ENCODE measurements at regions not wholly inside any gene's neighbourhood (a gene's known extent, or its start where the extent isn't known, plus 50 kb on each side); places are given as distances from the start of the nearest gene placed in this dataset.

DNA sequence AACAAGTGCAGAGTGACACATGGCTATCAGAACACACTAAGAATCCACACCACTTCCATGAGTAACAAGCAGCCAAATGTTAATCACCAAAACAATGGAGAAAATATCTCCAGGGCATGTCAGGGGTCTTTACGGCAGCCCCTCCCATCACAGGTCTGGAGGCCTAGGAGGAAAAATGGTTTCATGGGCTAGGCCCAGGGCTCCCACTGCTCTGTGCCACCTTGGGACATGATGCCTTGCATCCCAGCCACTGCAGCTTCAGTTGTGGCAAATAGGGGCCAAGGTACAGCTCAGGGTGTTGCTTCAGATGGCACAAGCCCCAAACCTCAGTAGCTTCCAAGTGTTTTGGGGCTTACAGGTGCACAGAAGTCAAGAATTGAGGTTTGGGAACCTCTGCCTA lies 66.6 kb downstream of the NEURL3 start:
- H3K27ac ChIP-seq, result no peak overlapping the region
- no peaks in the 10 kb centered on the region for H3K4me1 ChIP-seq (replicated peaks)
- H3K27me3 ChIP-seq (replicated peaks), result 0 out of 2 replicates have a peak, but pooled peaks cover 5% of the 10 kb centered on the region
- no peak overlapping the region for H3K4me3 ChIP-seq
- no peaks in the 10 kb centered on the region for H3K9me3 ChIP-seq (replicated peaks)
- H3K36me3 ChIP-seq, result no peaks in the 10 kb centered on the region
- no peak for DNase-seq (ENCODE audit: low read depth in 1 of 2, low spot score in 2 of 2)

GRCh38 chr2:96437512-96437911 lies 67.6 kb downstream of the NEURL3 start:
- Histone ChIP-seq H3K27me3 (replicated peaks) (peaks cover 7% of the 10 kb centered on the region; the same call in 1 of the 2 replicates), H3K36me3 (no peaks in the 10 kb centered on the region), H3K4me3 (no peak overlapping the region), H3K4me1 (replicated peaks) (no peaks in the 10 kb centered on the region), H3K9me3 (replicated peaks) (no peaks in the 10 kb centered on the region), H3K27ac (no peak overlapping the region)
- no peak for DNase-seq (ENCODE audit: low read depth in 1 of 2, low spot score in 2 of 2)

DNA sequence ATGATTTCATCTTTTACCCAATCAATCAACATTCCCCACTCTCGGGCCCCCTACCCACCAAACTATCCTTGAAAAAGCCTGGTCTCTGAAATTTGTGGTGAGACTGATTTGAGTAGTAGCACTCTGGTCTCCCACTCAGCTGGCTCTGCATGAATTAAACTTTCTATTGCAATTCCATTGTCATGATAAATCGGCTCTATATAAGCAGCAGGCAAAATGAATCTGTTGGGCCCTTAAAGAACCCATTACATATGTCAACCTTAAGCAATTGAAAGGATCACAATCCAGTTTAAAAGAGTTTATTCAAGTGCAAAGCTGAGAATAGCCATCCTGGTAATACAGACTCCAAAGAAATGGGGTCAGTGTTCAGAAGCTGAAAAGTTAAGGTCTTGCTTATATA lies 68.2 kb downstream of the NEURL3 start:
- DNase-seq (ENCODE audit: low read depth in 1 of 2, low spot score in 2 of 2), result no peak
- Histone ChIP-seq H3K9me3 (replicated peaks) (no peaks in the 10 kb centered on the region), H3K4me1 (replicated peaks) (no peaks in the 10 kb centered on the region), H3K36me3 (no peaks in the 10 kb centered on the region), H3K27me3 (replicated peaks) (peaks cover 7% of the 10 kb centered on the region; the same call in 1 of the 2 replicates), H3K27ac (no peak overlapping the region), H3K4me3 (no peak overlapping the region)

- H3K27ac ChIP-seq, result no peak overlapping the region
- no peaks in the 10 kb centered on the region for H3K9me3 ChIP-seq (replicated peaks)
- no peak for DNase-seq (ENCODE audit: low read depth in 1 of 2, low spot score in 2 of 2)
- H3K4me1 ChIP-seq (replicated peaks), result no peaks in the 10 kb centered on the region
- H3K4me3 ChIP-seq, result no peak overlapping the region
- H3K36me3 ChIP-seq, result no peaks in the 10 kb centered on the region
- peaks cover 7% of the 10 kb centered on the region; the same call in 1 of the 2 replicates for H3K27me3 ChIP-seq (replicated peaks)
Observed at GRCh38 chr2:96436416-96436815, 68.7 kb downstream of the NEURL3 start.

- Histone ChIP-seq H3K9me3 (replicated peaks) (no peaks in the 10 kb centered on the region), H3K36me3 (no peaks in the 10 kb centered on the region), H3K27ac (no peak overlapping the region), H3K27me3 (replicated peaks) (peaks cover 7% of the 10 kb centered on the region; the same call in 1 of the 2 replicates), H3K4me1 (replicated peaks) (peaks cover 9% of the 10 kb centered on the region), H3K4me3 (no peak overlapping the region)
- DNase-seq (ENCODE audit: low read depth in 1 of 2, low spot score in 2 of 2), result no peak
Observed at GRCh38 chr2:96431319-96431718, 73.8 kb downstream of the NEURL3 start.

- H3K4me3 ChIP-seq, result no peak overlapping the region
- no peak overlapping the region for H3K27ac ChIP-seq
- no peaks in the 10 kb centered on the region for H3K9me3 ChIP-seq (replicated peaks)
- DNase-seq (ENCODE audit: low read depth in 1 of 2, low spot score in 2 of 2), result no peak
- H3K27me3 ChIP-seq (replicated peaks), result peaks cover 7% of the 10 kb centered on the region; the same call in 1 of the 2 replicates
- H3K36me3 ChIP-seq, result no peaks in the 10 kb centered on the region
- H3K4me1 ChIP-seq (replicated peaks), result peaks cover 9% of the 10 kb centered on the region
Observed at GRCh38 chr2:96430394-96430988, 74.7 kb downstream of the NEURL3 start.

- no peaks in the 10 kb centered on the region for H3K27me3 ChIP-seq (replicated peaks)
- peak; percentile 40 to 46 for DNase-seq (ENCODE audit: low read depth in 1 of 2, low spot score in 2 of 2)
- no peaks in the 10 kb centered on the region for H3K36me3 ChIP-seq
- H3K27ac ChIP-seq, result no peak overlapping the region
- peaks cover 9% of the 10 kb centered on the region for H3K4me1 ChIP-seq (replicated peaks)
- no peak overlapping the region for H3K4me3 ChIP-seq
- H3K9me3 ChIP-seq (replicated peaks), result no peaks in the 10 kb centered on the region
Observed at GRCh38 chr2:96427917-96428316, 77.2 kb downstream of the NEURL3 start.

DNA sequence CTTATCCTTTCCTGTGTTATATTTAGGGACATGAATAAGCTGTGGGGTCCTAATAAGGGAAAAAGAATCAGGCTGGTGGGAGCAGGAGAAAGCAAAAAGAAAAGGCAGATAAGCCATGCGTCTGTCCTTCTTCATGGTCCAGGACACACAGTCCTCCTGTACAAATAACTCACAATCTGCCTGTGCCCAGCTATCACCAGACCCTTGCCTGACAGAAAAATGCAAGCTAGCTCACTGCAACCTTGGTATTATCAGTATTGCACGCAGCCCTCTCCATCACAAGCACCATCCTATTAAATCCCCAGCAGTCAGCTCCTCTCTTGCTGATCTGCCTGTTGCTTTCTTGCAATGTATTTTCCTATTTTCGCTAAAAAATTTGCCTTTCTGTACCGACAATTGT lies 78.0 kb downstream of the NEURL3 start:
- DNase-seq (ENCODE audit: low read depth in 1 of 2, low spot score in 2 of 2), result no peak
- H3K36me3 ChIP-seq, result no peaks in the 10 kb centered on the region
- H3K9me3 ChIP-seq (replicated peaks), result no peaks in the 10 kb centered on the region
- H3K27me3 ChIP-seq (replicated peaks), result no peaks in the 10 kb centered on the region
- H3K27ac ChIP-seq, result no peak overlapping the region
- no peak overlapping the region for H3K4me3 ChIP-seq
- H3K4me1 ChIP-seq (replicated peaks), result peaks cover 9% of the 10 kb centered on the region

- no peak overlapping the region for H3K27ac ChIP-seq
- no peaks in the 10 kb centered on the region for H3K36me3 ChIP-seq
- H3K9me3 ChIP-seq (replicated peaks), result no peaks in the 10 kb centered on the region
- DNase-seq (ENCODE audit: low read depth in 1 of 2, low spot score in 2 of 2), result no peak
- H3K4me3 ChIP-seq, result no peak overlapping the region
- no peaks in the 10 kb centered on the region; the same call in 1 of the 2 replicates for H3K27me3 ChIP-seq (replicated peaks)
- H3K4me1 ChIP-seq (replicated peaks), result peaks cover 9% of the 10 kb centered on the region
Observed at GRCh38 chr2:96423828-96424227, 81.3 kb downstream of the NEURL3 start.
